GM21737 (cell line): ENCODE measurements at regions not wholly inside any gene's neighbourhood (a gene's known extent, or its start where the extent isn't known, plus 50 kb on each side); places are given as distances from the start of the nearest gene placed in this dataset.

Experiments
- ATAC-seq: cut with Tn5 transposase; IDR thresholded peaks from one replicate; pipeline ENCODE4 v1.9.1; 2021; ENCODE audit warnings: mild to moderate bottlenecking, moderate library complexity; ENCODE audit not compliant: unreplicated experiment

- ATAC-seq: no peak
Measured at GRCh38 chr14:71686677-71687076, 245.6 kb upstream of the RGS6 start.

DNA sequence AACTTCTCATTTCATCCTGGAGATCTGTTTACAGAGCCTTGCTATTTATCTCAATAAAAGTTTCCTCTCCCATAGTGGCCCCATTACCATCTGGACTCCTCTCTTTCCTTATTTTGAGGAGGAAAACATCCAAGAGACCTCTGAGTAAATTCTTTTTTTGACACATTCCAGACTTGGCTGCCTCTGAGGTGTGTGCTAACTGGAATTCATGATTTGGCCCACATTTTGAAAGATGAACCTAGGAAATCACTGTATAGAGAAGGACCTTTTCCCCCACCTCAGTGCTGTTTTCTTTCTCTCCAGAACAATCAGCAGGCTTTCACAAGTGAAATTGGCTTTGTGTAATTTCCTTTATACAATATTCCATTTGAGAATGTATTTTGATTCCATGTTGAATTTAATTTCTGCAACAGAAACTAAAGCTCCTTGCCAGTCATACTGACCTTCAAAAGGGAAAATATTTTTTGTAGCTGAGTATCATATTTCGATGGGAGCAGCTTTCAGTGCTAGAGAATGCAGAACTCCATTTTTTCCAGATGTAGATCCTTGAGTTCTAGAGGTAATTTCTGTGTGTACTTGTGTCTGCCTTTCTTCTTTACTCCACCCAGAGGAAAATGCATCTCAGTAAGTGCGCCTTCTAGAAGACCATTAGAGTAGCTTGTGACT lies 244.9 kb upstream of the RGS6 start:
- no peak for ATAC-seq

DNA sequence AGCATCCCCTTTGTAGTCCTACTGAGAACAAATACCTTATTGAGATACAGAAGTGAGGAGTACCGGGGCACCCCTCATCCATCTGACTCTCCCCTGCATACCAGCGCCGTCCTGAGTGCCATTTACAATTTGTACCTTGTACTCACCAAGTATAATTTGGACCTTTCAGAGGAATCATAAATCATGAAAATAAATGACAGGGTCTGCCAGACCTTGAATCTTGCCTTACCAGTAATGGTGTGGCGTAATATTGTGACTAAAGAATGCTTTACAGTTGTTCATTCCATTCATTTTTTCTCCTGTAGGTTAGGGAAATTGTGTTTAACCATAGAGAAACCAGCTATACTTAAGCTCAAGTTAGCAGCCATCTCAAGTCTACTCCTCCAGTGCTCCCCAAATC lies 243.7 kb upstream of the RGS6 start:
- ATAC-seq: no peak

DNA sequence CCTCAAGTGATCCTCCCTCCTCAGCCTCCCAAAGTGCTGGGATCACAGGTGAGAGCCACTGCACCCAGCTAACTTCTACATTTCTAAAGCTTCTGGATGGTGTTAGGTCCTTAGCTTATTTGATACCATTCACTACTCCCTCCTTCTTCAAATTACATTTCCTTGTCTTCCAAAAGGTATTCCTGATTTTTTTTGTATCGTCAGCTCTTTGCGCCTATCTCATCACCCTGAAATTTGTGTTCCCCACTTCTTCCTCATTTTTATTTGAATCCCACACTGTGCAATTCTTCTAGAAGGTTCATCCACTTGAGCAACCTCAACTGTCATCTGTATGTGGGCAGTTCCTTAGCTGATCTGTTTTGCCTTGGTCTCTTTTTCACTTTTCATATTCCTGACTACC lies 241.8 kb upstream of the RGS6 start:
- ATAC-seq: no peak

DNA sequence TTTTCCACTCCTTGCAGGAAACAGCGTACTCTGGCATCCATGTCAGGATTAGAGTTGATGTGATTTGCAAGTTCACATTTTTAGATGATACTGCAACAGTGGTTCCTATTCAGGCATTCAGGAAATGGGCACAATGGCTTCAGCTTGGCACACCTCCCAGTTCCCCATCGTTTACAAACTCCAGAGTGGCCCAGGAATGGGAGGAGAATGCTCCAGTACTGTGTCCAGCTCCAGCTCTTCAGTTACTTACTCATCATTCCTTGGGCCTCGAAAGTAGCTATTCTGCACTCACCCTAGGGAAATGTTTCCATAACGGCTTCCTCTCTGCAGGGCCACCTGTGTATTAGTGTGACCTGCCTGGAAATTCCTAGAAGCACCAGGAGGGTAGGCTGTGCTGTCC lies 239.7 kb upstream of the RGS6 start:
- no peak for ATAC-seq

DNA sequence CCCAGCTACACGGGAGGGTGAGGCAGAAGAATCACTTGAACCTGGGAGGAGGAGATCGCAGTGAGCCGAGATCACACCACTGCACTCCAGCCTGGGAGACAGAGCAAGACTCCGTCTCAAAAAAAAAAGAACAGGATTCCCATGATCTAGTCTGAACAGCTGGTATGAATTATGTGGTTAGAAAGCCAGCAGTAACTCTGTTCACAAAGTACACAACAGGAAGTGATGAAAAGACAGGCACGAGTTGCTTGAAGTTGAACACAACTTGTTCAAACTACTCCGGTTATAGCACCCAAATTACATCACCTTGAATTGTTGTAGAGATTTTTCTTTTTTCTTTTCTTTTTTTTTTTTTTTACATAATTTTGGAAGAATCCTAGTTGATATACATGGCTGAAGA lies 238.8 kb upstream of the RGS6 start:
- no peak for ATAC-seq

GRCh38 chr14:71694591-71695530 lies 237.4 kb upstream of the RGS6 start:
- no peak for ATAC-seq

- no peak for ATAC-seq
Measured at GRCh38 chr14:71695611-71696350, 236.4 kb upstream of the RGS6 start.

DNA sequence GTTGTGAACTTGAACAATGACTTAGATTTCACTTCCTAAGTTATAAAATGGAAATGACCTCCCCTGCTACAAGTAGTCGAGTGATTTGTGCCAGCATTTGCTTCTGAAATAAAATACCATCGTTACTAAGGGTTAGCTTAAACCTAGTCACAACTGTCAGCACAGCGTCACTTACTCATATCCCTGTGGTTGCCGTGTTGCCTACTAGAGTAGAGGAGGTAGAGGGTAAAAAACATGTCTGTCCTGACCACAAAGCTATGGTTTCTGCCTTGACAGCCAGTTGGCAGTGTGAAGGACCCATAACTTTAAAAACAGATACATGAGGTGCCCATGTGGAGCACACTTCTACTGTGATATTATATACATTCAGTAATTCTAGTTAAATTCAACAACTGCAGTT lies 234.2 kb upstream of the RGS6 start:
- no peak for ATAC-seq

DNA sequence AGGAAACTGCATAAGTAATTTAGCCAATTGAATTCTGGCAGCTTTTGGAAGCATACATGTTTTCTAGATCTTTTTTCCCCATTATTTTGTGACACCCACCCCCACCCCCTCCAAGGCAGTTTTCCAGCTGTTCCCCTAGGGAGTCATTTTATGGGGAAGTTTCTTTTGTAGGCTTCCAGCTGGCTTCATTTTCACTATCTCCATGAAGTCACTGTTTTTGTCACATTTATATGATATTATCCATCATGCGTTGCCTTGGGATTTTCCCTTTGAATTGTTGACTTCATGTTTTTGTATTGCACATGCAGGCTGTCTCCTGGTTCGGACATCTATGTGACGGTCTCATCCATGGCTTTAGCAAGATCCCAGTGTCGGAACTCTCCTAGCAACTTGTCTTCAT lies 233.6 kb upstream of the RGS6 start:
- ATAC-seq: no peak

GRCh38 chr14:71701990-71702389 lies 230.2 kb upstream of the RGS6 start:
- ATAC-seq: no peak

- ATAC-seq: no peak
Measured at GRCh38 chr14:71702786-71703185, 229.4 kb upstream of the RGS6 start.

DNA sequence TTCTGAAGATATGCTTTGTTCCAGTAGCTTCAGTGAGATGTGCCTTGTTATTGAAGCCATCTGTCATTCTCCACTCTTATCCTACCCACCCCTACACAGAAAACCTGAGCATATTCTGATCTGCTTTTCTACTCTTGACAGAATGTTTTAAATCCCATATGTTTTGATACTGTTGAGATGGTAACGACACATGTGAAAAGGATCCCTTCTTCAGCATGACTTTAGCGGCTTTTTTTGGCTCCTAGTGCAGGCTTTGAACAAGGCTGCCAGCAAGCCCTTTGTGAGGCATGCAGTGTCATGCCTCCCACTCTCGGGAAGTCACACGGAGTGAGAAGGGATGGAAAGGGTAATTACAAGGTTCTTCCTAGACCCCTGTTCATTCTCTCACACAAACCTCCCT lies 228.8 kb upstream of the RGS6 start:
- no peak for ATAC-seq

DNA sequence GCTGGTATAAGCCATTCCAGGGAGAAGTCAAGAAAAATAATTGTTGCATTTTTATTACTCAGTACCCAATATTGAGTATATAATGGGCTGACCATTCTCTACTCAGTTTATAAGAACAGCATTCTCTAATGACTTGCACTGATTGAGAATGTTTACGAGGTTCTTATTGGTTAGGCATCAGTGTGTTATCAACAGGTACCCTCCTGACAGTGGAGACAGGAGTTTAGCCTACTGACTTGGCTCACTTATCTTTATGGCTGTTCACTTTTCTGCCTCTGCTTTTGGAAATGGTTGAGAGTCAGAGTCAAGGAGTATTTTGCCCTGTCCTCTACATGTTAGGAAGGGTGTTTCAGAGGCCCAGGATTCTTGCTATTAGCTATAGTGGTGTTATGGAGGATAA lies 228.0 kb upstream of the RGS6 start:
- no peak for ATAC-seq

GRCh38 chr14:71705460-71705859 lies 226.8 kb upstream of the RGS6 start:
- no peak for ATAC-seq

DNA sequence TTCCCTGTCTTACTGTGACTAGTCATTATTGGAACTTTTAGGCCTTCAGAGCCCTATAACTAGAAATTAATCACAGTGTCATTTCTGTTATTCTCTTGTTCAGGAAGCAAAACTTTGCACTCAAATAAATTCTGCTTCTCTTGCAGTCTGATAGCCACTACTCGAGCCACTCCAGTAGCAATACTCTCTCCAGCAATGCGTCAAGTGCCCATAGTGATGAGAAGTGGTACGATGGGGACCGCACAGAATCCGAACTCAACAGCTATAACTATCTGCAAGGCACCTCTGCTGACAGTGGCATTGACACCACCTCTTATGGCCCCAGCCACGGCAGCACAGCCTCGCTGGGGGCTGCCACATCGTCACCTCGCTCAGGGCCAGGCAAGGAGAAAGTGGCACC lies 223.2 kb upstream of the RGS6 start:
- ATAC-seq: no peak

GRCh38 chr14:71709987-71710386 lies 222.2 kb upstream of the RGS6 start:
- ATAC-seq: no peak

- ATAC-seq: no peak
Measured at GRCh38 chr14:71711125-71711524, 221.1 kb upstream of the RGS6 start.

DNA sequence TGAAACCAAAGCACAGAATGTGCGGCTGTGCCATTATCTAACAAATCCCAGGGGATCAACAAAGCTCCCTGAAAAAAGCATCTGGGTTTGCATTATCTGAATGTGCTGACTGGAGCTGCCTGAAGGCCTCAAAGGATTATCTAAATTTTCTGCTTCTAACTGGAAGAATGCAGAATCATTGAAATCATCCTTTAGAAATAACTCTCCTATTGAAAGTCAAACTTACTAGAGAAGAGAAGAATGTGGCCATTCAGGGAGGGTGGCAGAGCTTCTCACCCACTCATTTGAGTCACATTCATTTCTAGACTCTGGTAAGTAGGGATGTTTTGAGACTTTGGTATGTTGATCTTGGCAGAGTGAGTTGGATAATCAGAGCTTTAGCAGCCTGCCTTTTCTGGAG lies 220.6 kb upstream of the RGS6 start:
- no peak for ATAC-seq

GRCh38 chr14:71712478-71712877 lies 219.8 kb upstream of the RGS6 start:
- ATAC-seq: no peak

DNA sequence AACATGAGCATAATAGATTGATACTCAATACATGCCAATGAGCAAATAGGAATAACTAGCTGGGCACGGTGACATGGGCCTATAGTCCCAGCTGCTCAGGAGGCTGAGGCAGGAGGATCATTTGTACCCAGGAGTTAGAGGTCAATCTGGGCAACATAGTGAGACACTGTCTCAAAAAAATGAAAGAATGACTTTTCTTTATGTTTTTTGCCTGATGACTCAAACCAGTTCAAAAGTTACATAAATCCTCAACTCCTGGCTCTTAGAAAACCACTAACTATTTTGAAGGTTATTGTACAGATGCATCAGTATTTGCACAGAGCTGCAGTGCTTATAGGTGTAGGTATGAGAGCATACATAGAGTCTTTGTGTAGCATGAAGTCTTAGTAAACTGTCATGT lies 219.2 kb upstream of the RGS6 start:
- no peak for ATAC-seq

- no peak for ATAC-seq
Measured at GRCh38 chr14:71713451-71713850, 218.8 kb upstream of the RGS6 start.
